GM18873 (cell line): ENCODE measurements at regions not wholly inside any gene's neighbourhood (a gene's known extent, or its start where the extent isn't known, plus 50 kb on each side); places are given as distances from the start of the nearest gene placed in this dataset.
A peak's percentile ranks its signal among the peaks of the same experiment; 100 is the strongest.

Experiments
- ATAC-seq: cut with Tn5 transposase; IDR thresholded peaks from one replicate; pipeline ENCODE4 v1.9.1; 2021; ENCODE audit warnings: mild to moderate bottlenecking, moderate library complexity, moderate number of reproducible peaks; ENCODE audit not compliant: unreplicated experiment, low FRiP score

DNA sequence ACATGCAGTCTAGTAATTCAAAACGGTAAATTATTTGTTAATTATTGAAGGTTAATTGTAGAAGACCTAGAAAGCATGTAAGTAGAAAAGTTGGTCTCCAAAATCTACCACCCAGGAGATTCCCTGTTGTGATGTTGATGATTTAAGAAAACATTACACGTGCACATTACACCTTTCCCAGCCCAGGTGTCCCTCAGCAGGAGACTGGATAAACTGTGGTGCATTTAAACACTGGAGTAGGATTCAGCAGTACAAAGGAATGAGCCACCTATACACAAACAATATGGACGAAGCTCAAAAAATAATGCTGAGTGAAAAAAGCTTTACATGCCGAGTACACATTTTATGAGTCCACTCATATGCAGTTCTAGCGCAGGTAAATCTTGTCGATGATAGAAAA, 109.0 kb upstream of the STARD3NL start:
- ATAC-seq: no peak

DNA sequence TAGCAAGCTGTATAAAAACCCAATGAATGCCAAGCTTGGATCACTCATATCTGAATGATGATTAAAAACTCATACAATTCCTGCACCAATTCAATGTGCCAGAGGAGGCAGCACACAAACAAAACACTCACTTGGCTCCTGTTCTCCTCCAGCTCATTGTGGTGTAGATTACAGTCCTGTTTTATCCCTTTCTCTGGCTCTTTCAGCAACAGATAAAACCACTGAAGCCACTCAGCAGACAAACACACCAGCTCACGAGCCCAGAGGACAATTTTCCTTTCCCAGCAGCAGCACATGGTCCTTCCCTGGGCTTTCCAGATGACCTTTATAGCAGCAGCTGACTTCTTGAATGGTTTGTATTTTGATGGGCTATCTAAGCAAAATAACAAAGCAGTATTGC, 107.3 kb upstream of the STARD3NL start:
- ATAC-seq: no peak

DNA sequence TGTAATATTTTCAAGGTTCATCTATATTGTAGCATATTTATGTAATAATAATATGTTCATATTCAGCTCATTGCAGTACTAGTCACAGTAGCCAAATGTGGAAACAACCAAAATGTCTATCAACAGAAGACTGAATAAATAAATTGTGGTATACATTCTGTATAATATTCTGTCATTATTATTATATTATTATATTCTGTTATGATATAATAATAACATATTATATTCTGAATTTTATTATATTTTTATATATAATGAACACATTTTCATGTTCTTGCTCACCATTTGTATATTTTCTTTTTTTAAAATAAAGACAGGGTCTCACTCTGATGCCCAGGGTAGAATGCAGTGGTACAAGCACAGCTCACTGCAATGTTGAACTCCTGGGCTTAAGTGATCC, 91.2 kb upstream of the STARD3NL start:
- no peak for ATAC-seq

DNA sequence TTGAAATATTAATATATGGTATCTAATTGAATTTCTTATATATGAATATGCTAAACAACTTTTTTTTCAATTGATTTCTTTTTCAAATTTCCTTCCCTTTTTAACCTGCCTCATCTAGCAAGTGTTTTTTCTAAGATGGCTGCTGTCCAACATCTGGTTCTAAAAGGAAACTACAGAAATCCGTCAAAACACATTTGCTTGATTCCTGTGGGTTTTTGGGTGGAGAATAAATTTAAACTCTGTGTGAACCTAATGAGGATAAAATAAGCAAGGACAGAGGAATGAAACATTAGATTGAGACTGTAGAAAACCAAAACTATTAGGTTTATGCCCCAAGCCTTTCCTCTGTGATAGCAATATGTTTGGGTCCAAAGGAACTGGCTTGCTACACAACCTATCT, 75.5 kb upstream of the STARD3NL start:
- ATAC-seq: no peak

DNA sequence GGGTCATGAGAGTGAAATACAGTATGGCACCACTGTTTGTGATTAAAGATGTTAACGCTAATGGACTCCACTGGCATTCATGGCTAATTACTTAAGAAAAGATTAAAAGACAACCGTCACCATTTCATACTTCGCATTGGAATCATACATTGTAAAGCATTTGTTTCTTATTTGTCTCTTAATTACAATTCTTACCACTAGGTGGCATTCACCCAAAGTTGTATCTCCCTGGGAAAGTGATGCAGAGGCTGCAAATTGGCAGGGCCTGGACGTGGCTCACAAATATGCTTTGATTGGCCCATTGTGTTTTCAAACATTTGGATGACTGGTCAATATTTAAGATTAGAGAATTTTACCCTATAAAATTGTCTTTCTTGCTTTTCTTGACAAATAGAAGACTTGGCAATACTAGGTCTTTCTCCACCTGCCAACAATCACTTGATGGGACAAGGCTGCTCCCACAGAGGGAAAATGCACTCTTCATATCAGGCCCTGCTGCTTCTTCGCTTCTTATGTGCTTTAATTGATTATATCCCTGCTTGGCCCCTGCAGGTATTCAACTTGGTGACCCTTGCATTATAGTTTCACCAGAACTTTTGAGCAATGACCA, 72.1 kb upstream of the STARD3NL start:
- ATAC-seq: peak; percentile 68

DNA sequence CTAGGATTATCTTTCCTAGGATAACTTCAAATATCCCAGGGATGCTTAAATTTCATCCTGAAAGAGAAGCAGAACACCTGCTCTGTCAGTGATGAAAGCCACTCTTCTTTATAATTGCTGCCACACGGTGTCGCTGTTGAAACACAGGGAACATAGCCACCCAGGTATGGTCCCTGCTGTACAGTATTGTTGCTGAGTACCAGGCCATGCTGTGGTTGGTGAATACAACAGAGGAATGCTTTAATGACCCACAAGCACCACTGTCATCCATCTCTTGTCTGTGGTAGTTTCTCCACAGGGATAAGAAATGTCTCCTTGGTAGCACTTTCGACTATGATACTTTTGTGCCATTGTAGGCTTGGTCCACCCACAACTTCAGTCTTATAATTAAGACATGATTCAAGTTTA, 70.6 kb upstream of the STARD3NL start:
- ATAC-seq: peak; percentile 57

DNA sequence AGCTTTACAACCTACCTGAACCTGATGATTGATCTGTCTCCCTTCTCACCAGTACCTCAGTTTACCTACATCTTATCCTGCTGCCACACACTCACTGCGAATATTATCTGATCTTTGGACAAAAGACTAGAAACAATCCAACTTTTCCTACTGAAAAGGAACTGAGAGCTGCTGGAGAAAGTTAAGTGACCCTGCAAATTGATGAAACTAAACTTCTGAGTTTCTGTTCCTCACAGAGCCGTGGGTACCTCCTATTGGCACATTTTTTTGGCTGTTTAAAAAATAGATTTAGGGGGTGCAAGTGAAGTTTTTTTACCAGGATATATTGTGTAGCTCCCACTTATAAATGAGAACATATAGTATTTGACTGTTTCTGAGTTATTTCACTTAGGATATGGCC, 66.0 kb upstream of the STARD3NL start:
- no peak for ATAC-seq

DNA sequence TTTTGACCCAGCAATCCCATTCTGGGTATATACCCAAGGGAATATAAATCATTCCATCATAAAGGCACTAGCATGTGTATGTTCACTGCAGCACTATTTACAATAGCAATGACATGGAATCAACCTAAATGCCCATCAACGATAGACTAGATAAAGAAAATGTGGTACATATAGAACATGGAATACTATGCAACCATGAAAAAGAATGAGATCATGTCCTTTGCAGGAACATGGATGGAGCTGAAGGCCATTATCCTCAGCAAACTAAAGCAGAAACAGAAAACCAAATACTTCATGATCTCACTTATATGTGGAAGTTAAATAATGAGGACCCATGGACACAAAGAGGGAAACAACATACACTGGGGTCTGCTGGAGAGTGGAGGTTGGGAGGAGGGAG, 58.0 kb upstream of the STARD3NL start:
- no peak for ATAC-seq

DNA sequence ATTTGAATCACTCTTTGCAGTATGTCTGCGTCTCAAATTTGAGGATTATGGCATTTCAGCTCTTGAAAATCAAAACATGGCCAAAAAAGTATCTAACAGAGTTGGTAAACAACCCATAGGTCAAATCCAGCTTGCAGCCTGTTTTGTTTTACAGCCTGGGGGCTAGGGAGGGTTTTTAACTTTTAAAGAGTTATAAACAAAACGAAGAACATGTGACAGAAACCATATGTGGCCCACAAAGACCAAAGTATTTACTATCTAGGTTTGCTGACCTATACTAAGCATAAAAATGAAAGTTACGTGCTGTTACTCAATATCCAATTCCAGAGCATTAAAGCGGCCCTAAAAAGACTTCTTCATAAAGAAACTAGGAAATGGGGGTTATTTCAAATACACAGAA, 55.5 kb upstream of the STARD3NL start:
- ATAC-seq: no peak

DNA sequence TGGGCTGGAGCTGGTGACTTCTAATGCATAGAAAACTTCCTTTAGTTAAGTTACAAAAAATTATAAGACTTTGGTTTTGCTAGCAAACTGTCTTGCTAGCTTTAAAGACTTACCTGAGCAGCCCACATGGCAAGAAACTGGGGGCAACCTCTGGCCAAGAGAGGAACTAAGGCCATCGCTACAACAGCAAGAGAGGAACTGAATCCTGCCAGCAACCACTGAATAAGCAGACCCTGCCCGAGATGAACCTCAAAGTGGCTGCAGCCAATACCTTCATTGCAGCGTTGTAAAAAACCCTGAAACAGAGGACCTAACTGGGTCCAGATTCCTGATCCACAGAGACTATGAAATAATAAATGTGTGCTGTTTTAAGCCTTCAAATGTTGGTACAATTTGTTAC, 54.6 kb upstream of the STARD3NL start:
- no peak for ATAC-seq

DNA sequence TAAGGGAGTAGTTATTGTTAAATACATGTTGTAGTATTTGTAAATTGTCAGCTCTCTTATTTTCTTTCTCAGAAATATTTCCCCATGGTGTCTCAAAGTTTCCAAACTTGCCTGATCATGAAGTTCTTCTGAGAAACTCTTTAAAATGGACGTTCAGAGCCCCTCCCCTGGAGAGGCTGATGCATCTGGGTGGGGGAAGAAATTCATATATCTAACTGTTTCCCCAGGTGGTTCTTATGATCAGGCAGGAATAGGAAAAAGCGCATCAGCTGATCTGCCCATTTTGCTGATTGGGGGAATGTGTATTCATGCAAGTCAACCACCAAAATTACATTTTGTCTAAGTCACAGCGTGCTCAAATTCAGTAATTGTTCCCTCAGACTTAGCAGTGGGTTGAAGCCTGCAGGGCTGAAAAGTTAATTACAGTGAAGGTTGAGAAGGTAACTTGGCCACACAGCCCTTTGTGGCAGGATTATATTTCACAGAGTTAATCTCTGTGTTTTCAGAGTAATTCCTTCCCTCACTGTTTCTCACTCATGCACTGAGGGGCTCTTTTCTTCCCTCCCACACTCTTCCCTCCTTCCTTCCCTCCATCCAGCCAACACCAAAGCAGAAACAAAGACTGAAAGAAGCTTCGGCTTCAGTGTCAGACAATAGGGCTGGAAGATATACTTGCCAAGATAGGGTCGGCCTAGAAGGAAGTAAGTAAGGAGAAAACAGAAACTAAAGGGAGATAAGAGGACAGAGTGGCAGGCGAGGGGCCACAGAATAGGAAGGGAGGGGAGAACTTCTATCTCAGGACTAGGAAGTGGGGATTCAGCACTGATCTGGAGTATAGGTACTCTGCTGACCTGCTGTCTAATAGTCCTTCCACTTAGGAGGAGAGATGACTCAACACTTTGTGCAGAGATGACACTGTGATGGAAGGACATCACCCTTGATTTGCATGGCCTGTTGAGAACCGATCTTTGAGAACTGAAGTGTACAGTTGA, 50.5 kb upstream of the STARD3NL start:
- no peak for ATAC-seq
